ENCODE measurements at regions not wholly inside any gene's neighbourhood (a gene's known extent, or its start where the extent isn't known, plus 50 kb on each side); places are given as distances from the start of the nearest gene placed in this dataset.

DNA sequence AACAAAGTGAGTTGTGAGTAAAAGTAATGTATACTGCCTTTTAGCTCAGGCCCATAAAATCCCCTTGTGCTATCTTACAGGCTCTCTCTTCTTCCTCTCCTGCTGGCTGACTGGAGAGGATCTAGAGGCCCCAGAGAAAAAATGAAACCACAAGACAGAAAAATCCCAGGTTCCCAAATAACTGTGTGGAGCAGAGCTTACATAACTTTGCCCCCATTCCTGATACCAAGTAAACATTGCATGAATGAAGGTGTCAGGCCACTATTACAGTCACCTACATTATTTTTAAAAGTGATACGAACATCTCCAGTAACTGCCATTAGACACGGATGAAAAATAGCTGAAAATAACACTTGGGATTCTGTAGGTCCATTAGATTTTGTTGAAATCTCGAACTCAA, 386.0 kb upstream of the NR5A2 start:
- no peak for DNase-seq (ENCODE audit: extremely low read depth, insufficient read length)
- no peaks in the 10 kb centered on the region for H3K36me3 ChIP-seq (ENCODE audit: control insufficient read depth, insufficient read depth, low read length)
- TF ChIP-seq, protein P1, sequence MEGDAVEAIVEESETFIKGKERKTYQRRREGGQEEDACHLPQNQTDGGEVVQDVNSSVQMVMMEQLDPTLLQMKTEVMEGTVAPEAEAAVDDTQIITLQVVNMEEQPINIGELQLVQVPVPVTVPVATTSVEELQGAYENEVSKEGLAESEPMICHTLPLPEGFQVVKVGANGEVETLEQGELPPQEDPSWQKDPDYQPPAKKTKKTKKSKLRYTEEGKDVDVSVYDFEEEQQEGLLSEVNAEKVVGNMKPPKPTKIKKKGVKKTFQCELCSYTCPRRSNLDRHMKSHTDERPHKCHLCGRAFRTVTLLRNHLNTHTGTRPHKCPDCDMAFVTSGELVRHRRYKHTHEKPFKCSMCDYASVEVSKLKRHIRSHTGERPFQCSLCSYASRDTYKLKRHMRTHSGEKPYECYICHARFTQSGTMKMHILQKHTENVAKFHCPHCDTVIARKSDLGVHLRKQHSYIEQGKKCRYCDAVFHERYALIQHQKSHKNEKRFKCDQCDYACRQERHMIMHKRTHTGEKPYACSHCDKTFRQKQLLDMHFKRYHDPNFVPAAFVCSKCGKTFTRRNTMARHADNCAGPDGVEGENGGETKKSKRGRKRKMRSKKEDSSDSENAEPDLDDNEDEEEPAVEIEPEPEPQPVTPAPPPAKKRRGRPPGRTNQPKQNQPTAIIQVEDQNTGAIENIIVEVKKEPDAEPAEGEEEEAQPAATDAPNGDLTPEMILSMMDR (IDR thresholded peaks at IDR 0.05; ENCODE audit: insufficient read depth, low read length, poor library complexity, severe bottlenecking) = no peak
- no peaks in the 10 kb centered on the region for H3K27me3 ChIP-seq (replicated peaks; ENCODE audit: control insufficient read depth, insufficient read depth, low read length)
- no peak overlapping the region for H3K4me3 ChIP-seq (replicated peaks; ENCODE audit: low read depth, low read length)

DNA sequence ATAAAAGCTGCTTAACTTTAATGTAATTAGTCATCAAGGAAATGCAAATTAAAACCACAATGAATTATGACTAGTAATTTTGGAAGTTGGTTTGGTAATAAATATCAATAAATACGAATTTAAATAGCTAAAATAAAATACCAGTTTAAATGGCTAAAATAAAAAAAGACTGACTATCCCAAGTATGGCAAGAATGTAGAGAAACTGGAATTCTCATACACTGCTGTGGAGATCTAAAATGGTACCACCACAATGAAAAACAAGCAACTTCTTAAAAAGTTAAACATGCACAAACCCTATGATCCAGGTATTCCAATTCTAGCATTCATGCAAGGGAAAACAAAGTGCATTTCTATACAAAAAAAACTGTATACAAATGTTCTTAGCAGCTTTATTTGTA, 382.6 kb upstream of the NR5A2 start:
- no peak for DNase-seq (ENCODE audit: extremely low read depth, insufficient read length)
- H3K27me3 ChIP-seq (replicated peaks; ENCODE audit: control insufficient read depth, insufficient read depth, low read length) = no peaks in the 10 kb centered on the region
- TF ChIP-seq, protein P1 (IDR thresholded peaks at IDR 0.05; ENCODE audit: insufficient read depth, low read length, poor library complexity, severe bottlenecking) = no peak
- H3K4me3 ChIP-seq (replicated peaks; ENCODE audit: low read depth, low read length) = no peak overlapping the region
- H3K36me3 ChIP-seq (ENCODE audit: control insufficient read depth, insufficient read depth, low read length) = no peaks in the 10 kb centered on the region

- Histone ChIP-seq H3K4me3 (replicated peaks; ENCODE audit: low read depth, low read length) (no peak overlapping the region), H3K27me3 (replicated peaks; ENCODE audit: control insufficient read depth, insufficient read depth, low read length) (no peaks in the 10 kb centered on the region), H3K36me3 (ENCODE audit: control insufficient read depth, insufficient read depth, low read length) (no peaks in the 10 kb centered on the region)
- TF ChIP-seq, protein P1 (IDR thresholded peaks at IDR 0.05; ENCODE audit: insufficient read depth, low read length, poor library complexity, severe bottlenecking) = no peak
- DNase-seq (ENCODE audit: extremely low read depth, insufficient read length) = no peak
Measured at GRCh38 chr1:199646761-199647160, 380.7 kb upstream of the NR5A2 start.

DNA sequence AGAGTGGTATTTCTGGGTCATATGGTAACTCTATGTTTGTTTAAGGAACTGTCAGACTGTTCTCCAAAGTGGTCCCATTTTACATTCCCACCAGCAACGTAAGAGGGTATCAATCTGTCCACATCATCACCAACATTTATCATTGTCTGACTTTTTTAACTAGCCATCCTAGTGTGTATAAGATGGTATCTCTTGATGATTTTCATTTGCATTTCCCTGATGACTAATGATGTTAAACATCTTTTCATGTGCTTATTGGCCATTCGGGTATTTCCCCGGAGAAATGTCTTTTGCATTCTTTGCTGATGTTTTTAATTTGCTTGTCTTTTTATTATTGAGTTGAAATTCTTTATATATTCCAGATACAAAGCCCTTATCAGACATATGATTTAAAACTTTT, 370.1 kb upstream of the NR5A2 start:
- H3K4me3 ChIP-seq (replicated peaks; ENCODE audit: low read depth, low read length) = no peak overlapping the region
- TF ChIP-seq, protein P1 (IDR thresholded peaks at IDR 0.05; ENCODE audit: insufficient read depth, low read length, poor library complexity, severe bottlenecking) = no peak
- no peak for DNase-seq (ENCODE audit: extremely low read depth, insufficient read length)
- no peaks in the 10 kb centered on the region for H3K27me3 ChIP-seq (replicated peaks; ENCODE audit: control insufficient read depth, insufficient read depth, low read length)
- H3K36me3 ChIP-seq (ENCODE audit: control insufficient read depth, insufficient read depth, low read length) = no peaks in the 10 kb centered on the region

DNA sequence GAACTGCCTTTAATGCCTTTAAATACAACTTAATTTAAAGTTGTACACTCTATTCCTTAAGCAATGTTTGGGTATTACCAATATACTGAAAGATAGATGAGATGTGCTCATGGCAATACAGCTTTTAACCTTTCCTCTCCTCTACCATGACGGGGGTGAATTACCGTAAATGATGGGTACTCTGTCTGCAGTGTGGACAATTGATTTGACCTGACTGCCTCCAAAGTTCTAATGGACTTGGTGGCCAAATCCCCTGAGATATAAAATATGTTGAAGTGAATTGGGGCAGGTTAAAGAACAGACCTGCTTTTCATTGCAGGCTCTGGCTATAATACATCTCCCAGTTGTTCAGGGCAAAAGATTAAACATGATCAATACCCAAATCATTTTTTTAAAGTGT, 367.4 kb upstream of the NR5A2 start:
- H3K36me3 ChIP-seq (ENCODE audit: control insufficient read depth, insufficient read depth, low read length) = no peaks in the 10 kb centered on the region
- DNase-seq (ENCODE audit: extremely low read depth, insufficient read length) = no peak
- H3K27me3 ChIP-seq (replicated peaks; ENCODE audit: control insufficient read depth, insufficient read depth, low read length) = no peaks in the 10 kb centered on the region
- no peak overlapping the region for H3K4me3 ChIP-seq (replicated peaks; ENCODE audit: low read depth, low read length)
- TF ChIP-seq, protein P1 (IDR thresholded peaks at IDR 0.05; ENCODE audit: insufficient read depth, low read length, poor library complexity, severe bottlenecking) = no peak

- TF ChIP-seq, protein P1 (IDR thresholded peaks at IDR 0.05; ENCODE audit: insufficient read depth, low read length, poor library complexity, severe bottlenecking) = no peak
- H3K36me3 ChIP-seq (ENCODE audit: control insufficient read depth, insufficient read depth, low read length) = no peaks in the 10 kb centered on the region
- no peak for DNase-seq (ENCODE audit: extremely low read depth, insufficient read length)
Measured at GRCh38 chr1:199665371-199665770, 362.1 kb upstream of the NR5A2 start.

More at GRCh38 chr1:199665371-199665770, 362.1 kb upstream of the NR5A2 start:
- no peak overlapping the region for H3K4me3 ChIP-seq (replicated peaks; ENCODE audit: low read depth, low read length)
- no peaks in the 10 kb centered on the region; the same call in 1 of the 2 replicates for H3K27me3 ChIP-seq (replicated peaks; ENCODE audit: control insufficient read depth, insufficient read depth, low read length)

Data from GM06990 (cell line).